A673 (cell line): ENCODE measurements at regions not wholly inside any gene's neighbourhood (a gene's known extent, or its start where the extent isn't known, plus 50 kb on each side); places are given as distances from the start of the nearest gene placed in this dataset.

Source experiments
- BruUV-seq: library from RNA; stranded (reverse); fragments of 400-500 nt; replicated peaks from 2 replicates; lab custom pipeline; 2021; lab: Mats Ljungman, UMichigan
- CTCF ChIA-PET: fragments of 300-600 bp; sonication (Branson Sonifier 250); formaldehyde crosslinking; loops from one replicate; lab custom pipeline; 2022; ENCODE audit warnings: antibody characterized with exemption; lab: Charles Lee
- POLR2A ChIA-PET: fragments of 300-600 bp; sonication (Branson Sonifier 250); formaldehyde crosslinking; loops from one replicate; lab custom pipeline; 2022; ENCODE audit warnings: antibody characterized with exemption; ENCODE audit not compliant: low non-redundant PET; lab: Charles Lee
- DNase-seq: peaks from one replicate; pipeline ENCODE4 v3.0.0-alpha.2; 2015; ENCODE audit warnings: low spot score
- H3K27ac ChIP-seq: fragments of 200-600 bp; sonication (generic); 2 replicates; pipeline ENCODE4 v1.5.1; 2016; ENCODE audit warnings: mixed run types, low read depth, mild to moderate bottlenecking, mixed read lengths, antibody characterized with exemption, low read length; ENCODE audit not compliant: poor library complexity, severe bottlenecking
- H3K27me3 ChIP-seq: fragments of 200-600 bp; sonication (generic); replicated peaks from 2 replicates; pipeline ENCODE4 v1.6.1; 2017; ENCODE audit warnings: mixed run types, low read depth, mild to moderate bottlenecking, mixed read lengths, antibody characterized with exemption, low read length; ENCODE audit not compliant: insufficient read depth, poor library complexity
- H3K36me3 ChIP-seq: fragments of 200-600 bp; sonication (generic); 2 replicates; pipeline ENCODE4 v1.6.1; 2016; ENCODE audit warnings: mixed run types, mild to moderate bottlenecking, mixed read lengths, antibody characterized with exemption, low read length; ENCODE audit not compliant: insufficient read depth, poor library complexity, severe bottlenecking
- H3K4me1 ChIP-seq: fragments of 200-600 bp; sonication (generic); 2 replicates; pipeline ENCODE4 v1.6.1; 2017; ENCODE audit warnings: mixed run types, mild to moderate bottlenecking, mixed read lengths, antibody characterized with exemption, low read length; ENCODE audit not compliant: insufficient read depth, poor library complexity, severe bottlenecking
- H3K4me3 ChIP-seq: fragments of 200-600 bp; sonication (generic); 2 replicates; pipeline ENCODE4 v1.5.1; 2016; ENCODE audit warnings: low read depth, mixed run types, mild to moderate bottlenecking, mixed read lengths, low read length; ENCODE audit not compliant: poor library complexity, severe bottlenecking
- H3K9me3 ChIP-seq: fragments of 200-600 bp; sonication (generic); 2 replicates; pipeline ENCODE4 v1.6.1; 2016; ENCODE audit warnings: mixed run types, low read depth, mild to moderate bottlenecking, mixed read lengths, antibody characterized with exemption, low read length; ENCODE audit not compliant: poor library complexity, severe bottlenecking
- CTCF ChIP-seq: fragments of 300-800, 200-600 bp; sonication (generic); conservative IDR thresholded peaks from 2 replicates; pipeline ENCODE4 v1.5.1; 2017; ENCODE audit warnings: low read depth, mild to moderate bottlenecking, antibody characterized with exemption, low read length, moderate library complexity, mixed read lengths
- EZH2 ChIP-seq: fragments of 200-600 bp; sonication (generic); IDR thresholded peaks from 2 replicates; pipeline ENCODE4 v1.6.1; 2017; ENCODE audit warnings: borderline replicate concordance, low read depth, mild to moderate bottlenecking, mixed read lengths, antibody characterized with exemption, low read length; ENCODE audit not compliant: poor library complexity, severe bottlenecking
- intact Hi-C: fragments of 100-400 bp; cut with micrococcal nuclease; formaldehyde crosslinking; loops from one replicate; pipeline ENCODE4 v1.10.0; 2022; ENCODE audit not compliant: unreplicated experiment

- ChIA-PET CTCF (no interaction called here), POLR2A (no interaction called here)
- Histone ChIP-seq H3K9me3 (no peaks in the 10 kb centered on the region), H3K4me1 (no peaks in the 10 kb centered on the region), H3K36me3 (no peaks in the 10 kb centered on the region), H3K27ac (no peak overlapping the region), H3K4me3 (no peak overlapping the region), H3K27me3 (peaks cover 4% of the 10 kb centered on the region)
- intact Hi-C loops: no loop called here
- BruUV-seq: no TSS peak
- TF ChIP-seq EZH2: no peak
- no peak for DNase-seq
These were observed 429.3 kb upstream of the AZI2 start for GRCh38 chr3:28777806-28778475.

DNA sequence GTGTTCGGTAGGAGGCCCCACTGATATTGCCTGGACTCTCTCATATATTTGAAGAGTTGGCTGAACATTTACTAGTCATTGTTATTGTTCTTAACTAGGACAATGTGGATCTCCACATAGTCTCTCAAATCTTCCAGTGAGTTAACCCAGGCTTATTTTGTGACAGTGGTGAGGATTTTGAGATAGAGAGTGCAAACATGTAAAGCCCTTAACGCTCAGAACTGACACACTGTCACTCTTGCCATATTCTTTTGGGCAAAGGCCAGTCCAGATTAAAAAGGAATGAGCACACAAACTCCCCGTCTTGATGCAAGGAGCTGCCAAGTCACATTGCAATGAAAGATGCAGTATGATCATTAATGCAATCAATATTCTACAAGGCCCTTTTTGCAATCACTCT lies 431.9 kb upstream of the AZI2 start:
- no peaks in the 10 kb centered on the region for H3K9me3 ChIP-seq
- H3K4me1 ChIP-seq: no peaks in the 10 kb centered on the region
- TF ChIP-seq CTCF: no peak
- TF ChIP-seq EZH2: no peak
- intact Hi-C loops: no loop called here
- H3K27me3 ChIP-seq: peaks cover 4% of the 10 kb centered on the region
- no peak overlapping the region for H3K4me3 ChIP-seq
- H3K36me3 ChIP-seq: no peaks in the 10 kb centered on the region
- no TSS peak for BruUV-seq
- ChIA-PET POLR2A (no interaction called here), CTCF (no interaction called here)
- H3K27ac ChIP-seq: no peak overlapping the region
- no peak for DNase-seq

DNA sequence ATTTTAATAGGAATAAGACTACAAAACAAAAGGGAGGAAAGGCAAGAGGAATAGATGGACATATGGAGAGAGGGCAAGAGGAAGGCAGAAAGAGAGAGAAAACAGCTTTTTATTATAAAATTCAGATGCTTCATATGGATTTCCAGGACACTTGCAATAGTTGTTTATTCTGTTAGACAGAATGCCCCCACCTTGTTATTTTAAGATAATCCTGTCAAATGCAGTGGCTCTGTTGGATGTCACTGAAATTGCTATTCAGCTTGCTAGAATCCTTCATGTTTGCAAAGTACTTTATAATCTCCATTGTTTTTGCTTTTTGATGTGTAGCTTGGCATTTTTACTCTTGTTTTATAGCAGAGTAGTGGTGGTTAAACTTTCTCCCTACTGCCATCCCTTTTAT lies 432.4 kb upstream of the AZI2 start:
- Histone ChIP-seq H3K27me3 (peaks cover 4% of the 10 kb centered on the region), H3K4me1 (no peaks in the 10 kb centered on the region), H3K27ac (no peak overlapping the region), H3K36me3 (no peaks in the 10 kb centered on the region), H3K4me3 (no peak overlapping the region), H3K9me3 (no peaks in the 10 kb centered on the region)
- intact Hi-C loops: no loop called here
- no TSS peak for BruUV-seq
- TF ChIP-seq CTCF: no peak
- no peak for TF ChIP-seq EZH2
- DNase-seq: no peak
- ChIA-PET CTCF (no interaction called here), POLR2A (no interaction called here)

DNA sequence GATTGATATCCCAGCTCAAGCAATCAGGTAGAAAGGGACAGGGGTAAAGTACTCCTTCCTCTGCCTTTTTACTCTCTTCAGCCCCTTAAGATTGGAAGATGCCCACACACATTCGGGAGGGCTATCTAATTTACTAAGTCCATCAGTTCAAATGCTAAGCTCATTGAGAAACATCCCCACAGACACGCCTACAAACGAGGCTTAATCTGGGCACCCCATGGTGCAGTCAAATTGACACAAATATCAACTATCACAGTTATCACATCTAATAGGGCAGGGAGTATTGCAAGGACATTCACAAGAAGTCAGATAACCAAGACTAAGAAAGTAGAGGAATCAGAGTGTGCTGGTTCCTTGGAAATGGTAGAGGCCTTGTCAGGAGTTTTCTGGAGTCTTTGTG lies 437.8 kb upstream of the AZI2 start:
- TF ChIP-seq CTCF (no peak), EZH2 (no peak)
- ChIA-PET CTCF (no interaction called here), POLR2A (interaction anchor here (0.5 kb wide), 1 partner anchor 18 kb away, joined by 3 read pairs; no protein-coding TSS in a partner anchor)
- no TSS peak for BruUV-seq
- H3K4me3 ChIP-seq: no peak overlapping the region
- no peak overlapping the region for H3K27ac ChIP-seq
- no peaks in the 10 kb centered on the region for H3K36me3 ChIP-seq
- intact Hi-C loops: no loop called here
- DNase-seq: peak; percentile 3
- H3K27me3 ChIP-seq: no peaks in the 10 kb centered on the region
- H3K4me1 ChIP-seq: no peaks in the 10 kb centered on the region
- H3K9me3 ChIP-seq: no peaks in the 10 kb centered on the region
